SK-N-SH (cell line): ENCODE measurements at regions not wholly inside any gene's neighbourhood (a gene's known extent, or its start where the extent isn't known, plus 50 kb on each side); places are given as distances from the start of the nearest gene placed in this dataset.

ENCODE experiments used
- CTCF ChIA-PET: fragments of 300-600, 350-600 bp; formaldehyde crosslinking; extraction: SDS; loops from one replicate; lab custom pipeline; 2021; lab: Yijun Ruan, JAX
- POLR2A ChIA-PET: fragments of 350-600 bp; sonication (Branson Sonifier 250); formaldehyde crosslinking; extraction: SDS; loops from one replicate; lab custom pipeline; 2020; ENCODE audit warnings: antibody characterized with exemption, inconsistent platforms; lab: Yijun Ruan, JAX
- DNase-seq: peaks from one replicate; pipeline ENCODE4 v3.0.0; 2012
- H2AFZ ChIP-seq: fragments of 200-600 bp; sonication (generic); 2 replicates; pipeline ENCODE4 v1.8.1; 2016; ENCODE audit warnings: antibody characterized with exemption, mild to moderate bottlenecking, low read depth
- H3F3A ChIP-seq: fragments of 200-600 bp; sonication (generic); replicated peaks from 2 replicates; pipeline ENCODE3; 2016; ENCODE audit warnings: antibody characterized with exemption, mild to moderate bottlenecking; ENCODE audit not compliant: insufficient read depth
- H3K27ac ChIP-seq, 2 experiments: fragments of 200-500 bp in 1 of 2; fragments of 200-600 bp in 1 of 2; sonication (Bioruptor generic) in 1 of 2; sonication (generic), shearing (Covaris generic) in 1 of 2; 2 replicates each; pipeline versions ENCODE4 v1.5.1 to v1.6.1; 2014 to 2016; ENCODE audit warnings: low read depth in 2 of 2, inconsistent platforms in 1 of 2, low read length in 1 of 2, mild to moderate bottlenecking in 1 of 2, mixed read lengths in 1 of 2
- H3K27me3 ChIP-seq: fragments of 200-600 bp; sonication (generic), shearing (Covaris generic); 2 replicates; pipeline ENCODE4 v1.6.1; 2016; ENCODE audit warnings: mixed run types; ENCODE audit not compliant: insufficient read depth
- H3K36me3 ChIP-seq, 2 experiments: fragments of 200-500 bp in 1 of 2; fragments of 200-600 bp in 1 of 2; sonication (Bioruptor generic) in 1 of 2; sonication (generic) in 1 of 2; replicated peaks in 1 of 2; 2 replicates each; pipeline versions ENCODE3 to v1.5.1; 2014 to 2016; ENCODE audit warnings: low read length in 1 of 2, mild to moderate bottlenecking in 1 of 2; ENCODE audit not compliant: insufficient read depth in 2 of 2, control insufficient read depth in 1 of 2
- H3K4me1 ChIP-seq, 2 experiments: fragments of 200-500 bp in 1 of 2; fragments of 200-600 bp in 1 of 2; sonication (Bioruptor generic) in 1 of 2; sonication (generic), shearing (Covaris generic) in 1 of 2; 2 replicates each; pipeline versions ENCODE4 v1.5.1 to v1.6.1; 2014 to 2016; ENCODE audit warnings: low read depth in 1 of 2, low read length in 1 of 2, mixed run types in 1 of 2; ENCODE audit not compliant: insufficient read depth in 2 of 2, control insufficient read depth in 1 of 2
- H3K4me2 ChIP-seq: fragments of 200-600 bp; sonication (generic), shearing (Covaris generic); 2 replicates; pipeline ENCODE4 v1.6.1; 2017; ENCODE audit warnings: mixed run types
- H3K4me3 ChIP-seq, 2 experiments: fragments of 200-500 bp in 1 of 2; fragments of 200-600 bp in 1 of 2; sonication (Bioruptor generic) in 1 of 2; sonication (generic), shearing (Covaris generic) in 1 of 2; 2 replicates each; pipeline versions ENCODE4 v1.5.1 to v1.8.1; 2014 to 2016; ENCODE audit warnings: low read depth in 2 of 2, inconsistent platforms in 1 of 2, low read length in 1 of 2, mild to moderate bottlenecking in 1 of 2, mixed read lengths in 1 of 2, moderate library complexity in 1 of 2
- H3K79me2 ChIP-seq: fragments of 200-600 bp; sonication (generic); 2 replicates; pipeline ENCODE4 v1.8.1; 2017; ENCODE audit warnings: mild to moderate bottlenecking; ENCODE audit not compliant: insufficient read depth
- H3K9ac ChIP-seq: fragments of 200-600 bp; sonication (generic); 2 replicates; pipeline ENCODE4 v1.6.1; 2017; ENCODE audit warnings: mixed run types
- H3K9me2 ChIP-seq: fragments of 200-600 bp; sonication (generic); 2 replicates; pipeline ENCODE4 v1.6.1; 2017; ENCODE audit warnings: mixed run types
- H3K9me3 ChIP-seq: fragments of 200-600 bp; sonication (generic); 2 replicates; pipeline ENCODE4 v1.6.1; 2017; ENCODE audit warnings: mixed run types, mild to moderate bottlenecking, moderate library complexity
- H4K20me1 ChIP-seq: fragments of 200-600 bp; sonication (generic); 2 replicates; pipeline ENCODE4 v1.6.1; 2017; ENCODE audit warnings: mild to moderate bottlenecking, mixed run types; ENCODE audit not compliant: insufficient read depth
- CTCF ChIP-seq: fragments of 200-600 bp; sonication (generic); IDR thresholded peaks from 2 replicates; pipeline ENCODE4 v1.6.1; 2017; ENCODE audit warnings: antibody characterized with exemption, mild to moderate bottlenecking, moderate library complexity
- EP300 ChIP-seq, 2 experiments: IDR thresholded peaks; 2 replicates each; pipeline versions ENCODE4 v1.4.0 to v1.6.1; 2012; ENCODE audit warnings: borderline replicate concordance in 1 of 2, low read depth in 1 of 2, low read length in 1 of 2
- EZH2phosphoT487 ChIP-seq: fragments of 200-600 bp; sonication (generic); IDR thresholded peaks from 2 replicates; pipeline ENCODE4 v1.6.1; 2017; ENCODE audit warnings: low read depth, mixed run types, mild to moderate bottlenecking, antibody characterized with exemption, moderate library complexity, borderline replicate concordance
- GATA2 ChIP-seq: sonication (generic); formaldehyde crosslinking; IDR thresholded peaks from 2 replicates; pipeline ENCODE4 v1.5.0; 2020; ENCODE audit warnings: mild to moderate bottlenecking, missing genetic modification reagents
- JUND ChIP-seq: IDR thresholded peaks from 2 replicates; pipeline ENCODE4 v1.4.0; 2012
- MAX ChIP-seq: IDR thresholded peaks from 2 replicates; pipeline ENCODE4 v1.4.0; 2012; ENCODE audit warnings: low read depth
- MEF2A ChIP-seq: IDR thresholded peaks from 2 replicates; pipeline ENCODE4 v1.4.0; 2012; ENCODE audit warnings: low read depth, borderline replicate concordance
- MXI1 ChIP-seq: IDR thresholded peaks from 2 replicates; pipeline ENCODE4 v1.6.1; 2012; ENCODE audit warnings: mild to moderate bottlenecking, low read depth, low read length, improper control_type of control experiment
- SIN3A ChIP-seq: IDR thresholded peaks from 2 replicates; pipeline ENCODE4 v1.6.1; 2012; ENCODE audit warnings: low read depth, mild to moderate bottlenecking, low read length, moderate library complexity, borderline replicate concordance
- TCF12 ChIP-seq: IDR thresholded peaks from 2 replicates; pipeline ENCODE4 v1.4.0; 2012
- WGBS: methylation state at CpG from one replicate; pipeline ENCODE4 v1.1.6; 2017; ENCODE audit warnings: low lambda C conversion rate; 5-methylcytosine and 5-hydroxymethylcytosine counted together
- TF ChIP-seq, protein P1 (sequence below): IDR thresholded peaks from 2 replicates; pipeline ENCODE4; 2012
- TF ChIP-seq, protein P2 (sequence below): IDR thresholded peaks from 2 replicates; pipeline ENCODE4 v1.4.0; 2012; ENCODE audit warnings: low read depth, borderline replicate concordance
- TF ChIP-seq, protein P3 (sequence below): IDR thresholded peaks from 2 replicates; pipeline ENCODE4 v1.6.1; 2012; ENCODE audit warnings: mild to moderate bottlenecking, low read depth, low read length, moderate library complexity

GRCh38 chr10:130557181-130557845 is 421.1 kb downstream of the GLRX3 start:
- H3K9me3 ChIP-seq: no peaks in the 10 kb centered on the region
- H3F3A ChIP-seq: no peaks in the 10 kb centered on the region
- H3K4me1 ChIP-seq: no peaks in the 10 kb centered on the region
- no peak for DNase-seq
- H3K4me2 ChIP-seq: no peak overlapping the region
- H2AFZ ChIP-seq: no peak overlapping the region
- no peak overlapping the region for H3K27ac ChIP-seq
- no peaks in the 10 kb centered on the region for H3K27me3 ChIP-seq
- TF ChIP-seq EP300 (IDR thresholded peaks at IDR 0.05; ENCODE audit: borderline replicate concordance in 1 of 2, low read depth in 1 of 2, low read length in 1 of 2) (no peak), EZH2phosphoT487 (no peak), GATA2 (CRISPR knock-in tag) (no peak), MAX (no peak), JUND (no peak), CTCF (no peak), MEF2A (no peak), TCF12 (no peak), SIN3A (no peak), MXI1 (no peak)
- TF ChIP-seq, protein P1, sequence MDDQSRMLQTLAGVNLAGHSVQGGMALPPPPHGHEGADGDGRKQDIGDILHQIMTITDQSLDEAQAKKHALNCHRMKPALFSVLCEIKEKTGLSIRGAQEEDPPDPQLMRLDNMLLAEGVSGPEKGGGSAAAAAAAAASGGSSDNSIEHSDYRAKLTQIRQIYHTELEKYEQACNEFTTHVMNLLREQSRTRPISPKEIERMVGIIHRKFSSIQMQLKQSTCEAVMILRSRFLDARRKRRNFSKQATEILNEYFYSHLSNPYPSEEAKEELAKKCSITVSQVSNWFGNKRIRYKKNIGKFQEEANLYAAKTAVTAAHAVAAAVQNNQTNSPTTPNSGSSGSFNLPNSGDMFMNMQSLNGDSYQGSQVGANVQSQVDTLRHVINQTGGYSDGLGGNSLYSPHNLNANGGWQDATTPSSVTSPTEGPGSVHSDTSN: no peak
- TF ChIP-seq, protein P2, sequence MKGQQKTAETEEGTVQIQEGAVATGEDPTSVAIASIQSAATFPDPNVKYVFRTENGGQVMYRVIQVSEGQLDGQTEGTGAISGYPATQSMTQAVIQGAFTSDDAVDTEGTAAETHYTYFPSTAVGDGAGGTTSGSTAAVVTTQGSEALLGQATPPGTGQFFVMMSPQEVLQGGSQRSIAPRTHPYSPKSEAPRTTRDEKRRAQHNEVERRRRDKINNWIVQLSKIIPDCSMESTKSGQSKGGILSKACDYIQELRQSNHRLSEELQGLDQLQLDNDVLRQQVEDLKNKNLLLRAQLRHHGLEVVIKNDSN: no peak
- TF ChIP-seq, protein P3, sequence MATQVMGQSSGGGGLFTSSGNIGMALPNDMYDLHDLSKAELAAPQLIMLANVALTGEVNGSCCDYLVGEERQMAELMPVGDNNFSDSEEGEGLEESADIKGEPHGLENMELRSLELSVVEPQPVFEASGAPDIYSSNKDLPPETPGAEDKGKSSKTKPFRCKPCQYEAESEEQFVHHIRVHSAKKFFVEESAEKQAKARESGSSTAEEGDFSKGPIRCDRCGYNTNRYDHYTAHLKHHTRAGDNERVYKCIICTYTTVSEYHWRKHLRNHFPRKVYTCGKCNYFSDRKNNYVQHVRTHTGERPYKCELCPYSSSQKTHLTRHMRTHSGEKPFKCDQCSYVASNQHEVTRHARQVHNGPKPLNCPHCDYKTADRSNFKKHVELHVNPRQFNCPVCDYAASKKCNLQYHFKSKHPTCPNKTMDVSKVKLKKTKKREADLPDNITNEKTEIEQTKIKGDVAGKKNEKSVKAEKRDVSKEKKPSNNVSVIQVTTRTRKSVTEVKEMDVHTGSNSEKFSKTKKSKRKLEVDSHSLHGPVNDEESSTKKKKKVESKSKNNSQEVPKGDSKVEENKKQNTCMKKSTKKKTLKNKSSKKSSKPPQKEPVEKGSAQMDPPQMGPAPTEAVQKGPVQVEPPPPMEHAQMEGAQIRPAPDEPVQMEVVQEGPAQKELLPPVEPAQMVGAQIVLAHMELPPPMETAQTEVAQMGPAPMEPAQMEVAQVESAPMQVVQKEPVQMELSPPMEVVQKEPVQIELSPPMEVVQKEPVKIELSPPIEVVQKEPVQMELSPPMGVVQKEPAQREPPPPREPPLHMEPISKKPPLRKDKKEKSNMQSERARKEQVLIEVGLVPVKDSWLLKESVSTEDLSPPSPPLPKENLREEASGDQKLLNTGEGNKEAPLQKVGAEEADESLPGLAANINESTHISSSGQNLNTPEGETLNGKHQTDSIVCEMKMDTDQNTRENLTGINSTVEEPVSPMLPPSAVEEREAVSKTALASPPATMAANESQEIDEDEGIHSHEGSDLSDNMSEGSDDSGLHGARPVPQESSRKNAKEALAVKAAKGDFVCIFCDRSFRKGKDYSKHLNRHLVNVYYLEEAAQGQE: no peak
- no peaks in the 10 kb centered on the region for H4K20me1 ChIP-seq
- no peak overlapping the region for H3K4me3 ChIP-seq
- POLR2A ChIA-PET: no interaction called here
- CTCF ChIA-PET: interaction anchor here (1.1 kb wide), 1 partner anchor 10 kb away, joined by 3 read pairs; no protein-coding TSS in a partner anchor
- WGBS: 29% methylated on average over 6 of the region's 8 CpGs
- H3K79me2 ChIP-seq: no peaks in the 10 kb centered on the region
- no peaks in the 10 kb centered on the region for H3K36me3 ChIP-seq
- no peaks in the 10 kb centered on the region for H3K9me2 ChIP-seq
- H3K9ac ChIP-seq: no peak overlapping the region
